ENCODE measurements at regions not wholly inside any gene's neighbourhood (a gene's known extent, or its start where the extent isn't known, plus 50 kb on each side); places are given as distances from the start of the nearest gene placed in this dataset.

GRCh38 chr10:10196701-10197100 is 821.0 kb upstream of the CELF2 start:
- TF ChIP-seq RFX5 (IDR thresholded peaks at IDR 0.05) (no peak), CBX2 (IDR thresholded peaks at IDR 0.05; ENCODE audit: borderline replicate concordance, low read depth) (no peak), NR3C1 (IDR thresholded peaks at IDR 0.05) (no peak), CTCF (IDR thresholded peaks at IDR 0.05) (no peak), CHD2 (IDR thresholded peaks at IDR 0.05; ENCODE audit: low read length, partially characterized antibody) (no peak), RAD21 (conservative IDR thresholded peaks at IDR 0.05 in 1 of 2, IDR thresholded peaks at IDR 0.05 in 1 of 2) (no peak), JUN (IDR thresholded peaks at IDR 0.05) (no peak), EP300 (IDR thresholded peaks at IDR 0.05) (no peak)
- TF ChIP-seq, protein P1, sequence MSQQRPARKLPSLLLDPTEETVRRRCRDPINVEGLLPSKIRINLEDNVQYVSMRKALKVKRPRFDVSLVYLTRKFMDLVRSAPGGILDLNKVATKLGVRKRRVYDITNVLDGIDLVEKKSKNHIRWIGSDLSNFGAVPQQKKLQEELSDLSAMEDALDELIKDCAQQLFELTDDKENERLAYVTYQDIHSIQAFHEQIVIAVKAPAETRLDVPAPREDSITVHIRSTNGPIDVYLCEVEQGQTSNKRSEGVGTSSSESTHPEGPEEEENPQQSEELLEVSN (IDR thresholded peaks at IDR 0.05; ENCODE audit: borderline replicate concordance, low read depth), result no peak
- TF ChIP-seq, protein P2, sequence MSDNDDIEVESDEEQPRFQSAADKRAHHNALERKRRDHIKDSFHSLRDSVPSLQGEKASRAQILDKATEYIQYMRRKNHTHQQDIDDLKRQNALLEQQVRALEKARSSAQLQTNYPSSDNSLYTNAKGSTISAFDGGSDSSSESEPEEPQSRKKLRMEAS (IDR thresholded peaks at IDR 0.05), result no peak
